NOMO-1 (cell line): ENCODE measurements at regions not wholly inside any gene's neighbourhood (a gene's known extent, or its start where the extent isn't known, plus 50 kb on each side); places are given as distances from the start of the nearest gene placed in this dataset.

Experiments used
- DNase-seq, 2 experiments: peaks; one replicate each; lab custom pipeline; 2025; ENCODE audit not compliant: unreplicated experiment in 2 of 2; lab: John Stamatoyannopoulos, UW

DNA sequence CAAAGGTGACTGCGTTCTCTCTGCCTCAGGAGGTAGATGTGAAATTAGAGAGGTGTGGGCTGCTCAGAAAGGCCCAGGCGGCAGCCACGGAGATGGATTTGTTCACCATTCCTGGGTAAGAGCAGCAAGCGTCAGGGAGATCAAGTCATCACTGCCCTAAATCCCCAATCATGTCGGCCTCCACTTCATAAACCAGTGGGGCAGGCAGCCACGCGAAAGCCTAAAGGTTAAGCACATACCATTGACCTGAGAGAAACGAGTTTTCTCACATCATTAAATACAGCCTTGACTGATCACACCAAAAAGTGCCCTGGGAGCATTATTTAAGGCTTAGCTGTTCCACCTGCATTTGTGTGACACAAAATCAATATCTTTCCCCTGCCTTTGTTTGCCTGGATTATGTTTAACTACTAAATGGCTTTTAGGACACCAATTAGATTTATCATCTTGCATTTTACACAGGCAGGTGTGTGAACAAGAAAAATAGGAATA, 50.7 kb upstream of the FOXB1 start:
- DNase-seq, result no peak

DNA sequence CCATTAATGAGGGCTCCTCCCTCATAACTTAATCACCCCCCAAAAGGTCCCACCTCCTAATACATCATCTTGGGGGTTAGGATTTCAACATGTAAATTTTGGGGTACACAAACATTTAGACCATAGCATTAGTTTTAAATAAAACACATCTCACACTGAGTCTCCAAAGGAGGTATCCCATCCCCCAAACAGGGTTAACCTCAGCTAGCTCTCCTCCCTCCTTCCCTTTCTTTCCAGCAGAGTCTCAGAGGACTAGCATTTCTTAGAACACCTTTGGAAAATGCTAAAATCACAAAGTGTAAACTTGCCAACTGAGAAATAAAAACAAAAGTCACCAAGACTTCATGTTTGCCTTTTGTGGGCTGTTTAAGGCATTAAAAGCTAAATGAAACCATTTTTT, 51.2 kb upstream of the FOXB1 start:
- no peak for DNase-seq

DNA sequence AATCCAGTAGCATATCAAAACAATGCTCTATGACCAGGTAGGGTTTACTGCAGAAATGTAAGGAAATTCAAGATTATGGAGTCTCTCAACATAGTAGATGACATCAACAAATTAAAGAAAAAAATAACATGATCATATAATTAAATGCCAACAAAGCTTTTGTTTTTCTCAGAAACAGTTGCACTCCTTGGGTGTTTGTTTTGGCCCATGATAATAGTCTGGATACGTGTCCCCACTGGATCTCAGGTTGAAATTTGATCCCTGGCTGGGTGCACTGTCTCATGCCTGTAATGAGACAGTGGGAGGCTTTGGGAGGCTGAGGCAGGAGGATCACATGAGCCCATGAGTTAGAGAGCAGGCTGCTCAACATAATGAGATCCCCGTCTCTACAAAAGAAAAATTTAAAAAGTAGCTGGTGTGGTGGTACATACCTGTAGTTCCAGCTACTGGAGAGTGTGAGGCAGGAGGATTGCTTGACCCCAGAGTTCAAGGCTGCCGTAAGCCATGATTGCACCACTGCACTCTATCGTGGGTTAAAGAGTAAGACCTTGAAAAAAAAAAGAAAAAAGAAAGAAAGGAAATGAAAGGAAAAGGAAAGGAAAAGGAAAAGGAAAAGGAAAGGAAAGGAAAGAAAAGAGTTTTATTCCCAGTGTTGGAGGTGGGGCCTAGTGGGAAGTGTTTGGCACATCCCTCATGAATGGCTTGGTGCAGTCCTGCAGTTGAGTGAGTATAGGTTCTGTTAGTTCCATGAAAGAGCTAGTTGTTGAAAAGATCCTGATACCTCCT, 53.3 kb upstream of the FOXB1 start:
- no peak for DNase-seq

DNA sequence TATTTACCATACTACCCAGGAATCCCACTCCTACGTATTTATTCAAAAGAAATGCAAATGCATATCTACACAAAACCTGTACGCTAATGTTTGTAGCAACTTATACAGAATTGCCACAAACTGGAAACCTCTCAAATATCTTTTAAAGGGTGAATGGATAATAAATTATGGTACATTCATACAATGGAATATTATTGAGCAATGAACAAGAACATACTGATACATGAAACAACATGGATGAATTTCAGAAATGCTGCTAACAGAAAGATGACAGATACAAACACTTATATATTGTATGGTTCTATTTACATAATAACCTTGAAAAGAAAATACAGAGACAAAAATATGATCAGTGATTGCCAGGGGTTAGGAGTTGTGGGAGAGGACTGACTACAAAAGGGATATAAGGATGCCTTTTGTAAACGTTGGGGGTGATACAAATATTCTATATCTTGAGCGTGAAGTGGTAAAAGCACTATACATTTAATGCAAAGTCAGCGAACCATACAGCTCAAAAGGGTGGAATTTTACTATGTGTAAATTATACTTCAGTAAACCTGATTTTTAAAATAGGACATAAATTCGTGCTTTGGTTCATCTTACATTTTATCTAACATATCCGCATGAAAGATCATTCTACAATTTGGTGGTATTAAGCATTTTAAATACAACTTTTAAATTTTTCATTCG, 55.0 kb upstream of the FOXB1 start:
- no peak for DNase-seq

DNA sequence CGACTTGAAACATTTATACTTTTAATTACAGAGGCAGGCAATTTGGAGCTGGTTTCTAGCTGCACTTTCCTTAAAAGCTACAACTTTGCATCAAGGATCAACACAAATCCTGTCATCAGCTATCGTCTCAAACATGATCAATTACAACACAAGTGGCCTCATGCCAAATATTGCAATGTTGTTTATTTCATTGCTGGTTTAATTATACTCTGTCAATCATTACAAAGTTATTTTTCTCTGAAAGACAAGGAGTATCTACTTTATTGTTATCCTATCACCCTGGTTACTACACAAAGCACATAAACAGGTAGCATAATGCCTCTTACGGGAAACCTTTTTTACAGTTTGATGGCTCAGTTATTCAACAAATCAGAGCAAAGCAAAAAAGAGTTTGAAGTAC, 58.0 kb upstream of the FOXB1 start:
- no peak for DNase-seq

DNA sequence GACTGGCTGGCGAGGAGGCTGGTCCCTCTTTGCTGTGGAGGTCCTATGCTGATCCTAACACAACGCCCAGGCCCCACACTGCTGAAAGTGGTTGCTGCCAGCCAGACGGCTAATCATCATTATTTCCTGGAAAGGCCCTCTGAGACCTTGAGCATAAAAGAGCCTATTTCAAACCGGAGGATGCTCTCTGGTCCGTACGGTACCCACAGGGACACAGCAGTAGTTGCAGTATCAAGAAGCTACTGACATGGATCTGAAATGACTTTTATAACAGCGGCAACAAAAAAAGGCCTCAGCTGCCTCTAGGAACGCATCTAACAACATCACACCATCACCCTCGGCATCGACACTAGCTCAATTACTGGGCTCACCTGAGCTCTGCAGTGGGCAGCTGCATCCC, 59.1 kb upstream of the FOXB1 start:
- DNase-seq, result no peak

GRCh38 chr15:59941612-59942011, 62.5 kb upstream of the FOXB1 start:
- DNase-seq, result no peak

GRCh38 chr15:59940928-59941327, 63.2 kb upstream of the FOXB1 start:
- DNase-seq, result no peak

DNA sequence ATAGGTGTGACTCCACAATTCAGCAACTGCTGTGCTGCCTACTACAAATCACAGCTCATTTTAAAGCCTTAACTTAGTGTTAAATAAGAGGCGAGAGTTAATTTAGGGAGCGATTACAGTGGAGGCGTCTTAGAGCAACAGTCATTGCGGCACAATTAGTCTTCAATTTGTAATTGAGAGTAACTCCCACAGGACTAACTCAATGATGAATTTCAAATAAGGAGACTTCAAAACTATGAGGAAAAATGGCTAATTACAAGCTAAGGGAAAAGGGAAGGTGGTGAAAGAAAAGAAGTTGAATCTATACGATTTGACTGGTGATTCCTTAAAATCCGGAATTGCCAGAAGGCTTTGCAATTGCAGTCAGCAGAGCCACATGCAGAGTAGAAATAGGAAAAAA, 63.7 kb upstream of the FOXB1 start:
- no peak for DNase-seq

GRCh38 chr15:59936741-59937140, 67.4 kb upstream of the FOXB1 start:
- DNase-seq, result no peak

GRCh38 chr15:59933607-59934006, 70.5 kb upstream of the FOXB1 start:
- no peak for DNase-seq

- DNase-seq, result no peak
Observed at GRCh38 chr15:59931646-59932261, 72.4 kb upstream of the FOXB1 start.

GRCh38 chr15:59924812-59925522, 79.1 kb upstream of the FOXB1 start:
- no peak for DNase-seq

DNA sequence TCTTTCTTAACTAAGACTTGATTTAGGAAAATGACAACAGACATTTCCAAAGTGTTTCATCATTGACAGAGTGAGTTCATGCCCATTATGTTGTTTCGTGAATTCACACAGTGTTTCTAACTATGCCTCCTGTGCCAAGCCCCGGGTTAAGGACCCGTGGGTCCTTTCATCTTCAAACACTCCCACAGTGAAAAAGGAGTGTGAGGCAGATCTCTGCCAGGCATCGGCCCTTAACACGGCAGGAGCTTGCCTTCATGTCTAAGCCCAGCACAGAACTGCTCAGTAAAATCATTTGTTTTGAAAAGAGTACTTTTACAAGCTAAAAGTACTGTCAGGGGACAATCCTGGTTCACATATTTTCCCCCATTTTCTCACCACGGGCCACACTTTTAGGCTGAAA, 80.0 kb upstream of the FOXB1 start:
- DNase-seq, result no peak

DNA sequence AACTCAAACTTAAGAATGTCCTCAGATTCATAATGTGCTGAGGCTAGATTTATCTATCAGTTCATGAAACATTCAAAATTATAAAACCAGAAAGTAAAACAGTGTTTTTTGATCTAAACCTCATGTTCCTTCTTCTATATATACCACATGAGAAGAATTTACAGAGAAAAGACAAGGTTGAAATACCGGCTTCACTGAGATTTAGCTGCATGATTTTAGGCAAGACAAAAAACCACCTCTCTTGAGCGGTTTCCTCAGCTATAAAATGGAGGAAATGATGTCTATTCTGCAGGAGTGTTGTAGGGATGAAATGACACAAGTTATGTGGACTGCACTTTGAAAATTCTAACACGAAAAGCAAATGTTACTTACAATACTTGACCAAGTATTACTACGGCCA, 80.6 kb upstream of the FOXB1 start:
- no peak for DNase-seq

DNA sequence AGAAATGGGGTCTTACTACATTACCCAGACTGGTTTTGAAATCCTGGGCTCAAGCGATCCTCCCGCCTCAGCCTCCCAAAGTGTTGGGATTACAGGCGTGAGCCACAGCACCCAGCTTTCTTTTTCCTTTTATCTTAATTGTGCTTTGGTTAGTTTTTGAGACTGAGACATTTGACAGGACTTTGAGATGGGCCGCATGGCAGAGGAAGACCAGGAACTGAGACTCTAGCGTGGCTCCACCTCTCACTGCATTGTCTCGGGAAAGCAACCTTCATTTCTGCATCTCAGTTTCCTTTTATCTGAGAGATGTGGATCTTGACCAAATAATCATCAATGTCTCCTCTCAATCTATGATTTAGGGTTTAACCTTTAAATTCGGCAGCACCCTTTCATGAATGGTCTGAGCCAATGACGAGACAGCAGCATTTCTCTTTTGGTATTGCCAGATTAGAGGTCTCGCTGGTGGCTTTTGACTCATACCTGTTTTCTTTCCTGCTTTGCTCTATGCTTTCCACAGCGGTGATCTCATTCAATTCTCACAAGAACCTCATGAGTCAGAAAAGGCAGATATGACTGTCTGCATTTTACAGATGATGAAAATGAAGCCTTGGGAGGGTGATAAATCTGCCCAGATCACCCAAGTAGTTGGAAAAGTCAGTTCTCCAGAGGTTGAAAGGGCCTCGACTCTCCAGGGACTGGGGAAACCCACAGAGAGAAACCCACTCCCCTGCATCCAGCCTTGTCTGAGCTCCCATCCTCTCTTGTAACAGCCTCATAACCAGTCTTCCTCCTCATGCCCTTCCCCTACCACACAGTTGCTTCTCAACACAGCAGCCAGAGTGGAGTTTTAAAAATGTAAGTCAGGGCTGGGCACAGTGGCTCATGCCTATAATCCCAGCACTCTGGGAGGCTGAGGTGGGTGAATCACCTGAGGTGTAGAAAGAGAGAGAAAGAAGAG, 84.8 kb upstream of the FOXB1 start:
- DNase-seq, result no peak

DNA sequence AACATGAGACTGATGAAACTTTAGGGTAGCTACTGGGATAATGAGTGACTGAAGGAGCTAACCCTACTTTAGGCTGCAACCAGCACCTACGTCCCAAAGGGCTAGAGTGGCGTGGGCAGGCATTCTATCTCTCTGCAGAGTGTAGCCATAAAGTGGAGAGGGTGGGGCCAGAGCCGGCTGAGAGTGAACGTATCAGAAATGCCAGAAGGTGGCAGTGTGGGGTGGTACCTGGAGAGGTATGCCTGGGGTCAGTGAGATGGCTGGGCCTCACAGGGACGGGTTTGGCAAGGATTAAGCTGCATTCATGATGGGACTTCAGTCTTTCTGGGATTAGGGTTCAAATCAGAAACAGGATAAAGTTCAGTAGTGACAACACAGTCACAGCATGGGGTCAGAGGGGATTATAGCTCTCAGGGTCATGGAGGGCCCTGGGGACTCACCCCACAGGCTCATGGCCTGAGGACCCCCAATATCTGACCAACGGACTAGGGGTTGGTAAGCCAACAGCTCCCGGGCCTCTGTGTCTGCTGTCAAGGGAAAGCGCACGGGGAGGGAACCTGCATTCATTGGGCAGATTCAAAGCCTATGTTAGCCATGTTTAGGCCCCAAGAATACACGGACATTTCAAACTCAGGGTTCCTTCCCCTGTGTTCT, 86.5 kb upstream of the FOXB1 start:
- DNase-seq, result peak; percentile 33 to 43

- DNase-seq, result no peak
Observed at GRCh38 chr15:59906046-59906445, 98.1 kb upstream of the FOXB1 start.

GRCh38 chr15:59905176-59905575, 98.9 kb upstream of the FOXB1 start:
- no peak for DNase-seq
